Ovary (tissue), 7 donors: ENCODE measurements at regions not wholly inside any gene's neighbourhood (a gene's known extent, or its start where the extent isn't known, plus 50 kb on each side); places are given as distances from the start of the nearest gene placed in this dataset.

Source experiments
- DNase-seq, 5 donors: peaks; one replicate each; pipeline ENCODE4 v3.0.0-alpha.2; 2019 to 2020
- H3K27ac ChIP-seq, 2 donors: fragments of 200-600 bp; one replicate each; pipeline versions ENCODE4 v1.5.1 to v1.8.0; 2019 to 2022
- H3K27me3 ChIP-seq: fragments of 200-600 bp; one replicate; pipeline ENCODE4 v1.8.0; 2022
- H3K36me3 ChIP-seq: fragments of 200-600 bp; sonication (generic); one replicate; pipeline ENCODE4 v1.5.1; 2019
- H3K4me1 ChIP-seq: one replicate; pipeline ENCODE4 v1.8.1; 2013; ENCODE audit warnings: mild to moderate bottlenecking, moderate library complexity; ENCODE audit not compliant: insufficient read depth
- H3K4me3 ChIP-seq: fragments of 200-600 bp; sonication (generic); one replicate; pipeline ENCODE4 v1.5.1; 2017
- H3K9me3 ChIP-seq, 2 donors: fragments of 200-600 bp in 1 of 2; sonication (generic) in 1 of 2; one replicate each; pipeline versions ENCODE4 v1.5.1 to v1.8.1; 2013 to 2019; ENCODE audit warnings: mild to moderate bottlenecking in 1 of 2, moderate library complexity in 1 of 2
- EP300 ChIP-seq: sonication (generic); formaldehyde crosslinking; IDR thresholded peaks from one replicate; pipeline ENCODE4 v1.6.1; 2017; ENCODE audit warnings: antibody characterized with exemption
- POLR2A ChIP-seq: fragments of 450-650 bp; IDR thresholded peaks from one replicate; pipeline ENCODE4 v1.6.1; 2017; ENCODE audit warnings: antibody characterized with exemption, mild to moderate bottlenecking, moderate library complexity
- WGBS, 3 donors: extraction: QIAGEN DNeasy Blood & Tissue Kit in 1 of 3; methylation state at CpG; one replicate each; pipeline versions ENCODE4 v1.1.5 to v1.1.7; 2013 to 2017; 5-methylcytosine and 5-hydroxymethylcytosine counted together
- intact Hi-C, 4 donors: fragments of 100-400 bp; cut with DNase I; formaldehyde crosslinking; loops; one replicate each; pipeline versions ENCODE4 v1.11.0 to v1.15.1; 2022 to 2023
- TF ChIP-seq, protein P1 (sequence below), 3 donors: fragments of 450-650 bp in 2 of 3; fragments of 200-600 bp in 1 of 3; IDR thresholded peaks; one replicate each; pipeline versions ENCODE4 v1.5.1 to v1.8.0; 2016 to 2022; ENCODE audit warnings: antibody characterized with exemption in 3 of 3, mild to moderate bottlenecking in 1 of 3
- donor health status: DM: no; HTN: no; CAD: no; lungs with moderate emphysema.
- donor health status: DM: no; HTN: no; CAD: no.
- donor health status: Bipolar disorder and iron deficiency.
- donor health status: DM: no; HTN: no; CAD: no.
- donor health status: DM: yes; HTN: yes; CAD: no.

DNA sequence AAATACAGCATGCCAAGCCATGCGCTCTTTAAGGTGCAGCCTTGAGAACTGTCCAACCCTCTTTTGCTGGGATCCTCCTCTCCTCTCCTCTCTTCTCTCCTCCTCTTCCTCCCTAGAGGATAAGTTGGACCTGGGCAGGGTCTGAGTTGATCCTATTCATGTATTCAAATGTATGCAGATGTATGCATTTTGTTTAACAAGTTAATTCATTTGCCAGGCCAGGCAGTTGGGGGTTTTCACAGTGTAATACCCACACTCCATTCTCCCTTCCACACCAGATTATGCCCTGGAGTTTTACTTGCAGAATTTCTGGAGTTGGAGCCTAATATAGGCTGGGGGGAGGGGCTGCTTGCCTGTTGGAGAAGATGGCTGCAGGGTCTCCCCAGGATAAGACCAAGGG, 226.2 kb upstream of the SDK2 start:
- Histone ChIP-seq H3K4me3 (no peak overlapping the region), H3K4me1 (no peaks in the 10 kb centered on the region), H3K9me3 (no peaks in the 10 kb centered on the region), H3K27ac (no peak overlapping the region), H3K27me3 (no peaks in the 10 kb centered on the region), H3K36me3 (no peaks in the 10 kb centered on the region)
- no peak for TF ChIP-seq POLR2A
- no peak for TF ChIP-seq EP300
- TF ChIP-seq, protein P1, sequence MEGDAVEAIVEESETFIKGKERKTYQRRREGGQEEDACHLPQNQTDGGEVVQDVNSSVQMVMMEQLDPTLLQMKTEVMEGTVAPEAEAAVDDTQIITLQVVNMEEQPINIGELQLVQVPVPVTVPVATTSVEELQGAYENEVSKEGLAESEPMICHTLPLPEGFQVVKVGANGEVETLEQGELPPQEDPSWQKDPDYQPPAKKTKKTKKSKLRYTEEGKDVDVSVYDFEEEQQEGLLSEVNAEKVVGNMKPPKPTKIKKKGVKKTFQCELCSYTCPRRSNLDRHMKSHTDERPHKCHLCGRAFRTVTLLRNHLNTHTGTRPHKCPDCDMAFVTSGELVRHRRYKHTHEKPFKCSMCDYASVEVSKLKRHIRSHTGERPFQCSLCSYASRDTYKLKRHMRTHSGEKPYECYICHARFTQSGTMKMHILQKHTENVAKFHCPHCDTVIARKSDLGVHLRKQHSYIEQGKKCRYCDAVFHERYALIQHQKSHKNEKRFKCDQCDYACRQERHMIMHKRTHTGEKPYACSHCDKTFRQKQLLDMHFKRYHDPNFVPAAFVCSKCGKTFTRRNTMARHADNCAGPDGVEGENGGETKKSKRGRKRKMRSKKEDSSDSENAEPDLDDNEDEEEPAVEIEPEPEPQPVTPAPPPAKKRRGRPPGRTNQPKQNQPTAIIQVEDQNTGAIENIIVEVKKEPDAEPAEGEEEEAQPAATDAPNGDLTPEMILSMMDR (IDR thresholded peaks at IDR 0.05): no peak
- 62 to 94% (median 64%) methylated on average over 1 of the region's 1 CpG for WGBS, 3 donors
- no peak for DNase-seq
- intact Hi-C loops: no loop called here

DNA sequence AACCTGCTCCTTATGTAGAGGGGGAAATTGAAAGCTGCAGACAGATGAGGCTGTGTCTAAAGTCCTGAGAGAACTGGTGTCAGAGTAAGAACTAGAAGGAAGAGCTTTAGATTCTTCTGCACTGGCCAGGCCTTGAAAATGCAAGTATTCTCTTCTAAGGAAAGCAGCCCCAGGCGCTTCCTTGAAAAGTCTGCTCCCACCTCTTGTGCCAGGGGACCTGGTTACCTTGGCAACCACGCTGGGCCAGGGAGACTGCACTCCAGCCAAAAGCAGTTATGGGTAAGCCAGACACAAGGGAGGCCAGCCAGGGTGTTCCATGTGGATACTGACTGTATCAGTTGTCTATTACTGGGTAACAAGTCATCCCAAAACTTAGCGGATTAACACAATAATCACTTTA, 228.6 kb upstream of the SDK2 start:
- DNase-seq: no peak
- H3K27me3 ChIP-seq: no peaks in the 10 kb centered on the region
- H3K4me1 ChIP-seq: no peaks in the 10 kb centered on the region
- no peaks in the 10 kb centered on the region for H3K36me3 ChIP-seq
- H3K4me3 ChIP-seq: no peak overlapping the region
- intact Hi-C loops: no loop called here
- 77 to 87% (median 82%) methylated on average over 3 of the region's 3 CpGs for WGBS, 3 donors
- TF ChIP-seq POLR2A (no peak), EP300 (no peak)
- TF ChIP-seq, protein P1 (IDR thresholded peaks at IDR 0.05): no peak
- no peaks in the 10 kb centered on the region for H3K9me3 ChIP-seq
- H3K27ac ChIP-seq: no peak overlapping the region

- H3K4me3 ChIP-seq: no peak overlapping the region
- H3K9me3 ChIP-seq: no peaks in the 10 kb centered on the region
- H3K27me3 ChIP-seq: no peaks in the 10 kb centered on the region
- DNase-seq: no peak
- intact Hi-C loops: no loop called here
- no peak for TF ChIP-seq EP300
- TF ChIP-seq, protein P1 (IDR thresholded peaks at IDR 0.05): no peak
- no peak for TF ChIP-seq POLR2A
- 74 to 81% (median 81%) methylated on average over 6 of the region's 6 CpGs for WGBS, 3 donors
- H3K27ac ChIP-seq: no peak overlapping the region
- no peaks in the 10 kb centered on the region for H3K4me1 ChIP-seq
- H3K36me3 ChIP-seq: no peaks in the 10 kb centered on the region
Measured at GRCh38 chr17:73874008-73874720, 229.9 kb upstream of the SDK2 start.

DNA sequence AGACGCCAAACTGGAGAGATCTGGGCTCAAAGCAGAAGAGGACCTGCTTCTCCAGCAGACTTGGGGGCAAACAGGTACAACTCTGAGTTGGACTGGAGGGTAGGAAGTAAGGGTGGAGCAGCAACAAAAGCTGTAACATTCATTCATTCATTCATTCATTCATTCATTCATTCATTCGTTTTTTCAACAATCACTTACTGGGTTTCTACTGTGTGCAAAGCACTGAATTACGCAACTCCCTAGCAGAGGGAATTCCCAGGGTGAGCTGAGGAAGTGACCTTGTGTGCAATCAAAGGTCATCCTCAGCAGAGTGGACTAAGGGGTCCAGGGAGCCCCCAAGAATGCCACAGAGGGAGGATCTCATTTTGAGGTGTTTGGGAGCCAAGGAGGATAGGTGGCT, 231.1 kb upstream of the SDK2 start:
- TF ChIP-seq POLR2A: no peak
- TF ChIP-seq EP300: no peak
- H3K27me3 ChIP-seq: no peaks in the 10 kb centered on the region
- 49 to 50% (median 49%) methylated on average over 3 of the region's 3 CpGs for WGBS, 3 donors
- no peaks in the 10 kb centered on the region for H3K9me3 ChIP-seq
- intact Hi-C loops: no loop called here
- no peak overlapping the region for H3K4me3 ChIP-seq
- DNase-seq: no peak
- H3K4me1 ChIP-seq: no peaks in the 10 kb centered on the region
- H3K36me3 ChIP-seq: no peaks in the 10 kb centered on the region
- no peak overlapping the region for H3K27ac ChIP-seq

- Histone ChIP-seq H3K27ac (no peak overlapping the region), H3K27me3 (no peaks in the 10 kb centered on the region), H3K4me1 (no peaks in the 10 kb centered on the region), H3K4me3 (no peak overlapping the region), H3K9me3 (no peaks in the 10 kb centered on the region), H3K36me3 (no peaks in the 10 kb centered on the region)
- TF ChIP-seq, protein P1 (IDR thresholded peaks at IDR 0.05): no peak
- TF ChIP-seq POLR2A: no peak
- TF ChIP-seq EP300: no peak
- intact Hi-C loops: no loop called here
- no peak for DNase-seq
- WGBS, 3 donors: 74 to 83% (median 83%) methylated on average over 9 of the region's 9 CpGs
Measured at GRCh38 chr17:73877962-73878361, 233.7 kb upstream of the SDK2 start.
